Hepatocyte (in vitro differentiated cells): ENCODE measurements at regions not wholly inside any gene's neighbourhood (a gene's known extent, or its start where the extent isn't known, plus 50 kb on each side); places are given as distances from the start of the nearest gene placed in this dataset.

Source experiments
- EZH2 ChIP-seq: fragments of 200-600 bp; sonication (generic); IDR thresholded peaks from 2 replicates; pipeline ENCODE4 v1.6.1; 2016; ENCODE audit warnings: antibody characterized with exemption, mild to moderate bottlenecking, borderline replicate concordance
- EZH2phosphoT487 ChIP-seq: fragments of 200-600 bp; sonication (generic); IDR thresholded peaks from one replicate; pipeline ENCODE4 v1.6.1; 2018; ENCODE audit warnings: antibody characterized with exemption, mild to moderate bottlenecking, low read depth, moderate library complexity; ENCODE audit not compliant: unreplicated experiment, severe bottlenecking
- TF ChIP-seq, protein P1 (sequence below): fragments of 200-600 bp; sonication (generic); IDR thresholded peaks from 2 replicates; pipeline ENCODE4 v1.5.1; 2016; ENCODE audit warnings: antibody characterized with exemption, mild to moderate bottlenecking; ENCODE audit not compliant: poor library complexity

DNA sequence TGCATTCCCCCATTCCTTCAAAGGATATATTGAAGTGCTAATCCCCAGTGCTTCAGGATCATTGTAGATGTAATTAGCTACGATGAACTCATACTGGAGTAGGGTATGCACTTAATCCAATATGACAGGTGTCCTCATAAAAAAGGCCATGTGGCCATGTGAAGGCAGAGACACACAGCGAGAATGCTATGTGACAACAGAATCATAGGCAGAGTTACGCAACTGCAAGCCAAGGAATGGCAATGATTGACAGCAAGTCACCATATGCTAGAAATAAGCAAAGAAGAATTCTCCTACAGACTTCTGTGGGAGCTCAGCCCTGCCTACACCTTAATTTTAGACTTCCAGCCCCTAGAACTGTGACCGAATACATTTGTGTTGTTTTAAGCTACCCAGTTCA lies 875.6 kb upstream of the ROBO1 start:
- no peak for TF ChIP-seq EZH2
- TF ChIP-seq, protein P1, sequence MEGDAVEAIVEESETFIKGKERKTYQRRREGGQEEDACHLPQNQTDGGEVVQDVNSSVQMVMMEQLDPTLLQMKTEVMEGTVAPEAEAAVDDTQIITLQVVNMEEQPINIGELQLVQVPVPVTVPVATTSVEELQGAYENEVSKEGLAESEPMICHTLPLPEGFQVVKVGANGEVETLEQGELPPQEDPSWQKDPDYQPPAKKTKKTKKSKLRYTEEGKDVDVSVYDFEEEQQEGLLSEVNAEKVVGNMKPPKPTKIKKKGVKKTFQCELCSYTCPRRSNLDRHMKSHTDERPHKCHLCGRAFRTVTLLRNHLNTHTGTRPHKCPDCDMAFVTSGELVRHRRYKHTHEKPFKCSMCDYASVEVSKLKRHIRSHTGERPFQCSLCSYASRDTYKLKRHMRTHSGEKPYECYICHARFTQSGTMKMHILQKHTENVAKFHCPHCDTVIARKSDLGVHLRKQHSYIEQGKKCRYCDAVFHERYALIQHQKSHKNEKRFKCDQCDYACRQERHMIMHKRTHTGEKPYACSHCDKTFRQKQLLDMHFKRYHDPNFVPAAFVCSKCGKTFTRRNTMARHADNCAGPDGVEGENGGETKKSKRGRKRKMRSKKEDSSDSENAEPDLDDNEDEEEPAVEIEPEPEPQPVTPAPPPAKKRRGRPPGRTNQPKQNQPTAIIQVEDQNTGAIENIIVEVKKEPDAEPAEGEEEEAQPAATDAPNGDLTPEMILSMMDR, result no peak
- no peak for TF ChIP-seq EZH2phosphoT487
